Gastrocnemius medialis (tissue), 4 donors: ENCODE measurements at regions not wholly inside any gene's neighbourhood (a gene's known extent, or its start where the extent isn't known, plus 50 kb on each side); places are given as distances from the start of the nearest gene placed in this dataset.

Source experiments
- ATAC-seq, 2 donors: fragments of 150-250 bp; one replicate each; pipeline ENCODE4 v1.9.1; 2016
- DNase-seq, 2 donors: peaks; one replicate each; pipeline ENCODE4 v3.0.0-alpha.2; 2019
- H3K27ac ChIP-seq, 4 donors: fragments of 200-600 bp; sonication (generic); 1 replicate in 1 of 4; 2 replicates in 3 of 4; pipeline ENCODE4 v1.5.1; 2016 to 2018; ENCODE audit warnings: mild to moderate bottlenecking in 2 of 4, moderate library complexity in 1 of 4
- H3K27me3 ChIP-seq, 3 donors: fragments of 200-600 bp; sonication (generic) in 2 of 3; 1 replicate in 1 of 3; 2 replicates in 2 of 3; pipeline versions ENCODE4 v1.5.1 to v1.6.0; 2016 to 2019; ENCODE audit warnings: mild to moderate bottlenecking in 1 of 3, moderate library complexity in 1 of 3
- H3K36me3 ChIP-seq, 2 donors: fragments of 200-600 bp; sonication (generic) in 1 of 2; one replicate each; pipeline ENCODE4 v1.5.1; 2017 to 2018
- H3K4me1 ChIP-seq, 2 donors: fragments of 200-600 bp; sonication (generic) in 1 of 2; one replicate each; pipeline ENCODE4 v1.5.1; 2016 to 2017; ENCODE audit warnings: mild to moderate bottlenecking in 2 of 2
- H3K4me3 ChIP-seq, 4 donors: fragments of 200-600 bp; sonication (generic) in 3 of 4; 1 replicate in 1 of 4; 2 replicates in 3 of 4; pipeline ENCODE4 v1.5.1; 2016 to 2019; ENCODE audit warnings: mild to moderate bottlenecking in 2 of 4
- H3K9me3 ChIP-seq, 3 donors: fragments of 200-600 bp; sonication (generic) in 2 of 3; 1 replicate in 1 of 3; 2 replicates in 2 of 3; pipeline ENCODE4 v1.5.1; 2016 to 2019
- CTCF ChIP-seq, 5 experiments: fragments of 450-650 bp in 3 of 5; fragments of 200-600 bp in 2 of 5; sonication (generic) in 2 of 5; IDR thresholded peaks in 4 of 5; conservative IDR thresholded peaks in 1 of 5; 1 replicate in 4 of 5; 2 replicates in 1 of 5; pipeline ENCODE4 v1.5.1; 2016 to 2019; ENCODE audit warnings: antibody characterized with exemption in 5 of 5, mild to moderate bottlenecking in 3 of 5, moderate library complexity in 3 of 5
- POLR2A ChIP-seq, 2 donors: fragments of 450-650 bp; IDR thresholded peaks; one replicate each; pipeline ENCODE4 v1.6.1; 2017; ENCODE audit warnings: antibody characterized with exemption in 2 of 2, mild to moderate bottlenecking in 2 of 2, moderate library complexity in 2 of 2
- in situ Hi-C, 4 donors: fragments of 200-750 bp; cut with MboI; loops; one replicate each; pipeline versions ENCODE4 v1.15.0 to v1.8.0; 2017; ENCODE audit warnings: low sequenced_read_pairs in 4 of 4
- intact Hi-C: fragments of 100-400 bp; cut with DNase I; formaldehyde crosslinking; loops from one replicate; pipeline ENCODE4 v1.15.1; 2023; ENCODE audit warnings: low total_unique reads

DNA sequence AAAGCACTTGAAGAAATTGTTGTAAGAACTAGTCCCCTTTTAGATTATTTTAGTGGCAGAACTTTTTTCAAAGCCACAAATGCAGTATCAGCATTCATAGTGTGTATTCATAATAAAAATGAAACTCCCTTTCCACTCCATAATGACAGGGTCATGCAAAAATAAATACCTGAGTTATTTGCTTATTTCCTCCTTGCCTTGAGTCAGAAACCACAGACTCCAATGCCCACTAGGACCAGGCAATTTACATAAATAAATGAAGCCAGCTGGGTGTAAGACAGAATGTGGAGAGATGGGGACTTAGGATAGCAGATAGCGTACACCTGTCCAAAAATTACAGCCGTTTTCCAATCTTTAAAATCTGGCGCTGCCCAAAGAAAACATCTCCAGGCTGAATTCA is 417.8 kb downstream of the TMEM161B start:
- no peak overlapping the region for H3K27ac ChIP-seq
- H3K27me3 ChIP-seq: no peaks in the 10 kb centered on the region
- no peak for ATAC-seq
- TF ChIP-seq CTCF (IDR thresholded peaks at IDR 0.05 in 4 of 5, conservative IDR thresholded peaks at IDR 0.05 in 1 of 5): no peak
- no peak for TF ChIP-seq POLR2A (IDR thresholded peaks at IDR 0.05)
- intact Hi-C loops (no loop called here), in situ Hi-C loops (no loop called here)
- H3K4me3 ChIP-seq: no peak overlapping the region
- no peaks in the 10 kb centered on the region for H3K36me3 ChIP-seq
- no peaks in the 10 kb centered on the region for H3K9me3 ChIP-seq
- DNase-seq: no peak
- no peaks in the 10 kb centered on the region for H3K4me1 ChIP-seq

DNA sequence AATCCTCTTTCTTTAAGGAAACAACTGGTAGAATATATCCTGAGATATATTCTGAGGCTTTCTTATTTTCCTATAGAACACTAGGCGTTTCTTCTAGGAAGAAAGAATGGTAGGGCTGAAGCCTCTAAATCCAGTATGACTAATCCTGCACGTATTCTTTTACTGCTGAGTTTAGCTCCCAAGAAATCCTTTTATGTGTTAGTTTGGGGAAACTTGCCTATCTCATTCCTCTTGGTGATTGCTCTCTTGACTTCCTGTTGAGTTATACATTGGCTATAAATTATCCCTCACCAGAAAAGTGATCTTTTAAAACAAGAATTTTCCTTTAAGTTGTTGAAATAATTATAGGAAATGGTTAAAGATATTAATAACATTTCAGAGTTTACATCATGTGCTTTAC is 422.9 kb downstream of the TMEM161B start:
- no peaks in the 10 kb centered on the region for H3K9me3 ChIP-seq
- in situ Hi-C loops: no loop called here
- intact Hi-C loops: no loop called here
- H3K4me3 ChIP-seq: no peak overlapping the region
- ATAC-seq (no peak), DNase-seq (no peak)
- H3K36me3 ChIP-seq: no peaks in the 10 kb centered on the region
- H3K4me1 ChIP-seq: no peaks in the 10 kb centered on the region
- no peaks in the 10 kb centered on the region for H3K27me3 ChIP-seq
- no peak for TF ChIP-seq CTCF (IDR thresholded peaks at IDR 0.05 in 4 of 5, conservative IDR thresholded peaks at IDR 0.05 in 1 of 5)
- no peak for TF ChIP-seq POLR2A (IDR thresholded peaks at IDR 0.05)
- H3K27ac ChIP-seq: no peak overlapping the region

GRCh38 chr5:87844866-87845265 is 423.8 kb downstream of the TMEM161B start:
- Histone ChIP-seq H3K27me3 (no peaks in the 10 kb centered on the region), H3K4me3 (no peak overlapping the region), H3K9me3 (no peaks in the 10 kb centered on the region), H3K36me3 (no peaks in the 10 kb centered on the region), H3K4me1 (no peaks in the 10 kb centered on the region), H3K27ac (no peak overlapping the region)
- DNase-seq (no peak), ATAC-seq (no peak)
- in situ Hi-C loops (no loop called here), intact Hi-C loops (no loop called here)
- no peak for TF ChIP-seq POLR2A (IDR thresholded peaks at IDR 0.05)
- TF ChIP-seq CTCF (IDR thresholded peaks at IDR 0.05 in 4 of 5, conservative IDR thresholded peaks at IDR 0.05 in 1 of 5): no peak

- TF ChIP-seq CTCF (IDR thresholded peaks at IDR 0.05 in 4 of 5, conservative IDR thresholded peaks at IDR 0.05 in 1 of 5): no peak
- no peak for TF ChIP-seq POLR2A (IDR thresholded peaks at IDR 0.05)
- intact Hi-C loops (no loop called here), in situ Hi-C loops (no loop called here)
Observed at GRCh38 chr5:87844449-87844848, 424.2 kb downstream of the TMEM161B start.

DNA sequence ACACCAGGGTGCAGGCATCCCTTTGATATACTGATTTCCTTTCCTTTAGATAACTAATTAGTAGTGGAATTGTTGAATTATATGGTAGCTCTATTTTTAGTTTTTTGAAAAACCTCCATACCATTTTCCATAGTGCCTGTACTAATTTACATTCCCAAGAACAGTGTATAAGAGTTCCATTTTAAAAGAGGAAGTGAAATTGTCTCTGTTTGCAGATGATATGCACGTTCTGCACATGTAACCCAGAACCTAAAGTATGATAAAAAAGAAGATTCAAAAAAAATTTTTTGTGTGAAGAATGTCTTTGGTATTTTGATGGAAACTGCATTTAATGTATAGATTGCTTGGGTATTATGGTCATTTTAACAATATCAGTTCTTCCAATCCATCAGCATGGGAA is 424.0 kb upstream of the CCNH start:
- Histone ChIP-seq H3K9me3 (no peaks in the 10 kb centered on the region), H3K27ac (no peak overlapping the region), H3K4me1 (no peaks in the 10 kb centered on the region), H3K36me3 (no peaks in the 10 kb centered on the region), H3K4me3 (no peak overlapping the region), H3K27me3 (no peaks in the 10 kb centered on the region)
- no peak for TF ChIP-seq POLR2A (IDR thresholded peaks at IDR 0.05)
- no peak for TF ChIP-seq CTCF (IDR thresholded peaks at IDR 0.05 in 4 of 5, conservative IDR thresholded peaks at IDR 0.05 in 1 of 5)
- intact Hi-C loops (no loop called here), in situ Hi-C loops (no loop called here)
- ATAC-seq (no peak), DNase-seq (no peak)

More at GRCh38 chr5:87844449-87844848, 424.2 kb downstream of the TMEM161B start:
- H3K27ac ChIP-seq: no peak overlapping the region
- H3K9me3 ChIP-seq: no peaks in the 10 kb centered on the region
- no peaks in the 10 kb centered on the region for H3K4me1 ChIP-seq
- ATAC-seq (no peak), DNase-seq (no peak)
- no peak overlapping the region for H3K4me3 ChIP-seq
- H3K36me3 ChIP-seq: no peaks in the 10 kb centered on the region
- H3K27me3 ChIP-seq: no peaks in the 10 kb centered on the region
